ENCODE measurements at regions not wholly inside any gene's neighbourhood (a gene's known extent, or its start where the extent isn't known, plus 50 kb on each side); places are given as distances from the start of the nearest gene placed in this dataset.
A peak's percentile ranks its signal among the peaks of the same experiment; 100 is the strongest.

DNA sequence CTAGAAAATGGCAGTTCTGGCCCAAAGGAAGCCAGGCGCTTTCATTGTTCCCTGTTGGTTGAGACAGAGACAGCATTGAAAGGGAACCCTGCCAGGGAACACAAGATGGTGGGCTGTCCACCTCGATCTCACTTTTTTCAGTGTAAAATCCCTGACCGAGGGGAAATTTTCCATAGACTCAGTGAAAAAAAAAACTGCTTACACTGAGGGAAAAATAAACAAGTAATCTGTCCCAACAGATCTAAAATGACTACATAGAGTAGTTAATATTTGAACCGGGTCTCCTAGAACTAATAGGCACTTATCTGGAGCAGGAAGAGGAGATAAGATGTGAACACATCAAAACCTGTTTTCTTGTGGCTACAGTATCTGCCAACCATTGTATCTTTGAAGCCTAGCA lies 763.4 kb upstream of the GOLIM4 start (continued):
- TF ChIP-seq AKAP8 (CRISPR knock-in tag; IDR thresholded peaks at IDR 0.05), result no peak
- TF ChIP-seq SOX5 (CRISPR knock-in tag; IDR thresholded peaks at IDR 0.05; ENCODE audit: borderline replicate concordance), result peak; percentile 72; the same call in 1 of the 2 replicates
- TF ChIP-seq, protein P1, sequence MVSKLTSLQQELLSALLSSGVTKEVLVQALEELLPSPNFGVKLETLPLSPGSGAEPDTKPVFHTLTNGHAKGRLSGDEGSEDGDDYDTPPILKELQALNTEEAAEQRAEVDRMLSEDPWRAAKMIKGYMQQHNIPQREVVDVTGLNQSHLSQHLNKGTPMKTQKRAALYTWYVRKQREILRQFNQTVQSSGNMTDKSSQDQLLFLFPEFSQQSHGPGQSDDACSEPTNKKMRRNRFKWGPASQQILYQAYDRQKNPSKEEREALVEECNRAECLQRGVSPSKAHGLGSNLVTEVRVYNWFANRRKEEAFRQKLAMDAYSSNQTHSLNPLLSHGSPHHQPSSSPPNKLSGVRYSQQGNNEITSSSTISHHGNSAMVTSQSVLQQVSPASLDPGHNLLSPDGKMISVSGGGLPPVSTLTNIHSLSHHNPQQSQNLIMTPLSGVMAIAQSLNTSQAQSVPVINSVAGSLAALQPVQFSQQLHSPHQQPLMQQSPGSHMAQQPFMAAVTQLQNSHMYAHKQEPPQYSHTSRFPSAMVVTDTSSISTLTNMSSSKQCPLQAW (CRISPR knock-in tag; IDR thresholded peaks at IDR 0.05), result no peak
- TF ChIP-seq ZNF460 (CRISPR knock-in tag; IDR thresholded peaks at IDR 0.05; ENCODE audit: borderline replicate concordance), result no peak
- TF ChIP-seq ZNF136 (CRISPR knock-in tag; IDR thresholded peaks at IDR 0.05; ENCODE audit: low read depth), result peak; percentile 71; the same call in 1 of the 2 replicates
- no peak for TF ChIP-seq SRF (IDR thresholded peaks at IDR 0.05; ENCODE audit: low read depth, low read length)
- peak; percentile 93 for TF ChIP-seq FOXA3 (CRISPR knock-in tag; IDR thresholded peaks at IDR 0.05)
- TF ChIP-seq, protein P2, sequence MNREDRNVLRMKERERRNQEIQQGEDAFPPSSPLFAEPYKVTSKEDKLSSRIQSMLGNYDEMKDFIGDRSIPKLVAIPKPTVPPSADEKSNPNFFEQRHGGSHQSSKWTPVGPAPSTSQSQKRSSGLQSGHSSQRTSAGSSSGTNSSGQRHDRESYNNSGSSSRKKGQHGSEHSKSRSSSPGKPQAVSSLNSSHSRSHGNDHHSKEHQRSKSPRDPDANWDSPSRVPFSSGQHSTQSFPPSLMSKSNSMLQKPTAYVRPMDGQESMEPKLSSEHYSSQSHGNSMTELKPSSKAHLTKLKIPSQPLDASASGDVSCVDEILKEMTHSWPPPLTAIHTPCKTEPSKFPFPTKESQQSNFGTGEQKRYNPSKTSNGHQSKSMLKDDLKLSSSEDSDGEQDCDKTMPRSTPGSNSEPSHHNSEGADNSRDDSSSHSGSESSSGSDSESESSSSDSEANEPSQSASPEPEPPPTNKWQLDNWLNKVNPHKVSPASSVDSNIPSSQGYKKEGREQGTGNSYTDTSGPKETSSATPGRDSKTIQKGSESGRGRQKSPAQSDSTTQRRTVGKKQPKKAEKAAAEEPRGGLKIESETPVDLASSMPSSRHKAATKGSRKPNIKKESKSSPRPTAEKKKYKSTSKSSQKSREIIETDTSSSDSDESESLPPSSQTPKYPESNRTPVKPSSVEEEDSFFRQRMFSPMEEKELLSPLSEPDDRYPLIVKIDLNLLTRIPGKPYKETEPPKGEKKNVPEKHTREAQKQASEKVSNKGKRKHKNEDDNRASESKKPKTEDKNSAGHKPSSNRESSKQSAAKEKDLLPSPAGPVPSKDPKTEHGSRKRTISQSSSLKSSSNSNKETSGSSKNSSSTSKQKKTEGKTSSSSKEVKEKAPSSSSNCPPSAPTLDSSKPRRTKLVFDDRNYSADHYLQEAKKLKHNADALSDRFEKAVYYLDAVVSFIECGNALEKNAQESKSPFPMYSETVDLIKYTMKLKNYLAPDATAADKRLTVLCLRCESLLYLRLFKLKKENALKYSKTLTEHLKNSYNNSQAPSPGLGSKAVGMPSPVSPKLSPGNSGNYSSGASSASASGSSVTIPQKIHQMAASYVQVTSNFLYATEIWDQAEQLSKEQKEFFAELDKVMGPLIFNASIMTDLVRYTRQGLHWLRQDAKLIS (CRISPR knock-in tag; IDR thresholded peaks at IDR 0.05), result no peak; the same call in 1 of the 2 replicates
- TF ChIP-seq SALL1 (CRISPR knock-in tag; IDR thresholded peaks at IDR 0.05), result no peak
- TF ChIP-seq BCL6 (CRISPR knock-in tag; IDR thresholded peaks at IDR 0.05), result peak; percentile 45; the same call in 1 of the 2 replicates
- no peak for TF ChIP-seq ELF4 (CRISPR knock-in tag; IDR thresholded peaks at IDR 0.05; ENCODE audit: borderline replicate concordance)
- TF ChIP-seq ZNF224 (CRISPR knock-in tag; IDR thresholded peaks at IDR 0.05), result no peak
- TF ChIP-seq, protein P3, sequence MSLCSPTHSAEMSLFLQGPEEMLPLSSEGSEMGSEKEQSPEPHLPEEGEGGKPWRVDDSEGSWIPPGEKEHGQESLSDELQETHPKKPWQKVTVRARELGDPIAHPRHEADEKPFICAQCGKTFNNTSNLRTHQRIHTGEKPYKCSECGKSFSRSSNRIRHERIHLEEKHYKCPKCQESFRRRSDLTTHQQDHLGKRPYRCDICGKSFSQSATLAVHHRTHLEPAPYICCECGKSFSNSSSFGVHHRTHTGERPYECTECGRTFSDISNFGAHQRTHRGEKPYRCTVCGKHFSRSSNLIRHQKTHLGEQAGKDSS (CRISPR knock-in tag; IDR thresholded peaks at IDR 0.05; ENCODE audit: borderline replicate concordance, low read depth), result no peak
- TF ChIP-seq EED (CRISPR knock-in tag; IDR thresholded peaks at IDR 0.05), result no peak
- no peak for TF ChIP-seq CENPT (CRISPR knock-in tag; IDR thresholded peaks at IDR 0.05; ENCODE audit: low read depth)
- TF ChIP-seq ZNF660 (CRISPR knock-in tag; IDR thresholded peaks at IDR 0.05; ENCODE audit: borderline replicate concordance, low read depth), result no peak
- TF ChIP-seq, protein P4, sequence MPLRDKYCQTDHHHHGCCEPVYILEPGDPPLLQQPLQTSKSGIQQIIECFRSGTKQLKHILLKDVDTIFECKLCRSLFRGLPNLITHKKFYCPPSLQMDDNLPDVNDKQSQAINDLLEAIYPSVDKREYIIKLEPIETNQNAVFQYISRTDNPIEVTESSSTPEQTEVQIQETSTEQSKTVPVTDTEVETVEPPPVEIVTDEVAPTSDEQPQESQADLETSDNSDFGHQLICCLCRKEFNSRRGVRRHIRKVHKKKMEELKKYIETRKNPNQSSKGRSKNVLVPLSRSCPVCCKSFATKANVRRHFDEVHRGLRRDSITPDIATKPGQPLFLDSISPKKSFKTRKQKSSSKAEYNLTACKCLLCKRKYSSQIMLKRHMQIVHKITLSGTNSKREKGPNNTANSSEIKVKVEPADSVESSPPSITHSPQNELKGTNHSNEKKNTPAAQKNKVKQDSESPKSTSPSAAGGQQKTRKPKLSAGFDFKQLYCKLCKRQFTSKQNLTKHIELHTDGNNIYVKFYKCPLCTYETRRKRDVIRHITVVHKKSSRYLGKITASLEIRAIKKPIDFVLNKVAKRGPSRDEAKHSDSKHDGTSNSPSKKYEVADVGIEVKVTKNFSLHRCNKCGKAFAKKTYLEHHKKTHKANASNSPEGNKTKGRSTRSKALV (CRISPR knock-in tag; IDR thresholded peaks at IDR 0.05), result no peak
- peak; percentile 56 for TF ChIP-seq THAP11 (CRISPR knock-in tag; IDR thresholded peaks at IDR 0.05)
- TF ChIP-seq, protein P5, sequence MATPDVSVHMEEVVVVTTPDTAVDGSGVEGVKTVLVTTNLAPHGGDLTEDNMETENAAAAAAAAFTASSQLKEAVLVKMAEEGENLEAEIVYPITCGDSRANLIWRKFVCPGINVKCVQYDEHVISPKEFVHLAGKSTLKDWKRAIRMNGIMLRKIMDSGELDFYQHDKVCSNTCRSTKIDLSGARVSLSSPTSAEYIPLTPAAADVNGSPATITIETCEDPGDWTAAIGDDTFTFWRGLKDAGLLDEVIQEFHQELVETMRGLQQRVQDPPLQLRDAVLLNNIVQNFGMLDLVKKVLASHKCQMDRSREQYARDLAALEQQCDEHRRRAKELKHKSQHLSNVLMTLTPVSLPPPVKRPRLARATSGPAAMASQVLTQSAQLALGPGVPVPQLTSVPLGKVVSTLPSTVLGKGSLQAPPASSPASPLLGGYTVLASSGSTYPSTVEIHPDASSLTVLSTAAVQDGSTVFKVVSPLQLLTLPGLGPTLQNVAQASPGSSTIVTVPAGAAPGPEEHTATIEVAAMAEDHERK (CRISPR knock-in tag; IDR thresholded peaks at IDR 0.05; ENCODE audit: low read depth), result no peak
- no peak for TF ChIP-seq IKZF4 (CRISPR knock-in tag; IDR thresholded peaks at IDR 0.05; ENCODE audit: borderline replicate concordance, low read depth, not compliant biosample characterization)
- TF ChIP-seq ZNF333 (CRISPR knock-in tag; IDR thresholded peaks at IDR 0.05; ENCODE audit: borderline replicate concordance), result no peak
- no peak for TF ChIP-seq ZNF678 (CRISPR knock-in tag; IDR thresholded peaks at IDR 0.05)
